HepG2 (cell line): ENCODE measurements at regions not wholly inside any gene's neighbourhood (a gene's known extent, or its start where the extent isn't known, plus 50 kb on each side); places are given as distances from the start of the nearest gene placed in this dataset.
A peak's percentile ranks its signal among the peaks of the same experiment; 100 is the strongest.

Experiments
- GABPB1 ChIP-seq: IDR thresholded peaks from 2 replicates; pipeline ENCODE4 v1.6.1; 2016; ENCODE audit warnings: mild to moderate bottlenecking, missing genetic modification reagents, moderate library complexity, missing compliant biosample characterization
- GRHL1 ChIP-seq: sonication (generic); formaldehyde crosslinking; conservative IDR thresholded peaks from 2 replicates; pipeline ENCODE4 v1.8.0; 2022; ENCODE audit warnings: missing genetic modification reagents
- IKZF5 ChIP-seq: IDR thresholded peaks from 2 replicates; pipeline ENCODE4 v1.6.1; 2018; ENCODE audit warnings: missing genetic modification reagents, mild to moderate bottlenecking, missing compliant biosample characterization
- KDM4B ChIP-seq: sonication (generic); formaldehyde crosslinking; IDR thresholded peaks from 2 replicates; pipeline ENCODE4 v1.4.0; 2020; ENCODE audit warnings: missing genetic modification reagents
- KLF9 ChIP-seq: IDR thresholded peaks from 2 replicates; pipeline ENCODE4 v1.6.1; 2016; ENCODE audit warnings: low read depth
- MIXL1 ChIP-seq: IDR thresholded peaks from 2 replicates; pipeline ENCODE4 v1.6.1; 2016
- PHB2 ChIP-seq: fragments of 450-650 bp; IDR thresholded peaks from 2 replicates; pipeline ENCODE4 v1.6.1; 2018; ENCODE audit not compliant: partially characterized antibody
- PHF5A ChIP-seq: IDR thresholded peaks from one replicate; pipeline ENCODE4 v1.6.1; 2018; ENCODE audit warnings: low read depth, missing genetic modification reagents; ENCODE audit not compliant: unreplicated experiment
- RFX1 ChIP-seq: fragments of 450-650 bp; IDR thresholded peaks from 2 replicates; pipeline ENCODE4 v1.6.1; 2017
- SP2 ChIP-seq: sonication (generic); formaldehyde crosslinking; IDR thresholded peaks from 2 replicates; pipeline ENCODE4 v1.5.1; 2020; ENCODE audit warnings: mild to moderate bottlenecking, missing genetic modification reagents
- SPEN ChIP-seq: sonication (generic); formaldehyde crosslinking; IDR thresholded peaks from 2 replicates; pipeline ENCODE4 v1.5.1; 2020; ENCODE audit warnings: low read depth, mild to moderate bottlenecking, missing genetic modification reagents
- ZNF331 ChIP-seq: sonication (generic); formaldehyde crosslinking; IDR thresholded peaks from 2 replicates; pipeline ENCODE4 v1.4.0; 2020; ENCODE audit warnings: missing genetic modification reagents
- ZNF629 ChIP-seq: sonication (generic); formaldehyde crosslinking; conservative IDR thresholded peaks from 2 replicates; pipeline ENCODE4 v1.5.0; 2020; ENCODE audit warnings: missing genetic modification reagents
- ZNF678 ChIP-seq: sonication (generic); formaldehyde crosslinking; IDR thresholded peaks from 2 replicates; pipeline ENCODE4 v1.4.0; 2020; ENCODE audit warnings: mild to moderate bottlenecking, missing genetic modification reagents
- ZNF724P ChIP-seq: sonication (generic); formaldehyde crosslinking; IDR thresholded peaks from 2 replicates; pipeline ENCODE4 v1.8.0; 2022; ENCODE audit warnings: missing genetic modification reagents, borderline replicate concordance
- ZNF816 ChIP-seq: sonication (generic); formaldehyde crosslinking; IDR thresholded peaks from 2 replicates; pipeline ENCODE4 v1.8.0; 2022; ENCODE audit warnings: missing genetic modification reagents, mild to moderate bottlenecking, borderline replicate concordance
- TF ChIP-seq, protein P1 (sequence below): sonication (generic); formaldehyde crosslinking; IDR thresholded peaks from 2 replicates; pipeline ENCODE4 v1.5.1; 2020; ENCODE audit warnings: mild to moderate bottlenecking, missing genetic modification reagents, borderline replicate concordance
- TF ChIP-seq, protein P2 (sequence below): IDR thresholded peaks from 2 replicates; pipeline ENCODE4 v1.6.1; 2012; ENCODE audit warnings: inconsistent platforms
- TF ChIP-seq, protein P3 (sequence below): sonication (generic); formaldehyde crosslinking; IDR thresholded peaks from one replicate; pipeline ENCODE4 v1.5.1; 2020; ENCODE audit warnings: mild to moderate bottlenecking, missing genetic modification reagents; ENCODE audit errors: not compliant biosample characterization

GRCh38 chr6:21451546-21452013 is 142.0 kb upstream of the SOX4 start (continued):
- TF ChIP-seq GRHL1 (CRISPR knock-in tag) (no peak), ZNF816 (no peak; the same call in 1 of the 2 replicates), RFX1 (no peak), IKZF5 (CRISPR knock-in tag) (peak; percentile 25; the same call in 1 of the 2 replicates), ZNF678 (CRISPR knock-in tag) (no peak), PHB2 (no peak), SP2 (CRISPR knock-in tag) (no peak), ZNF331 (CRISPR knock-in tag) (peak; percentile 60; the same call in 1 of the 2 replicates), KLF9 (CRISPR knock-in tag) (no peak), GABPB1 (CRISPR knock-in tag) (no peak), MIXL1 (peak; percentile 98), ZNF724P (CRISPR knock-in tag) (no peak), ZNF629 (no peak), SPEN (CRISPR knock-in tag) (no peak), KDM4B (CRISPR knock-in tag) (no peak), PHF5A (CRISPR knock-in tag) (no peak)
- TF ChIP-seq, protein P1, sequence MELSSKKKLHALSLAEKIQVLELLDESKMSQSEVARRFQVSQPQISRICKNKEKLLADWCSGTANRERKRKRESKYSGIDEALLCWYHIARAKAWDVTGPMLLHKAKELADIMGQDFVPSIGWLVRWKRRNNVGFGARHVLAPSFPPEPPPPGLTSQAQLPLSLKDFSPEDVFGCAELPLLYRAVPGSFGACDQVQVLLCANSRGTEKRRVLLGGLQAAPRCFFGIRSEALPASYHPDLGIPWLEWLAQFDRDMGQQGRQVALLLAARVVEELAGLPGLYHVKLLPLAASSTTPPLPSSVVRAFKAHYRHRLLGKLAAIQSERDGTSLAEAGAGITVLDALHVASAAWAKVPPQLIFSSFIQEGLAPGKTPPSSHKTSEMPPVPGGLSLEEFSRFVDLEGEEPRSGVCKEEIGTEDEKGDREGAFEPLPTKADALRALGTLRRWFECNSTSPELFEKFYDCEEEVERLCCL = no peak
- TF ChIP-seq, protein P2, sequence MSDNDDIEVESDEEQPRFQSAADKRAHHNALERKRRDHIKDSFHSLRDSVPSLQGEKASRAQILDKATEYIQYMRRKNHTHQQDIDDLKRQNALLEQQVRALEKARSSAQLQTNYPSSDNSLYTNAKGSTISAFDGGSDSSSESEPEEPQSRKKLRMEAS = no peak
- TF ChIP-seq, protein P3, sequence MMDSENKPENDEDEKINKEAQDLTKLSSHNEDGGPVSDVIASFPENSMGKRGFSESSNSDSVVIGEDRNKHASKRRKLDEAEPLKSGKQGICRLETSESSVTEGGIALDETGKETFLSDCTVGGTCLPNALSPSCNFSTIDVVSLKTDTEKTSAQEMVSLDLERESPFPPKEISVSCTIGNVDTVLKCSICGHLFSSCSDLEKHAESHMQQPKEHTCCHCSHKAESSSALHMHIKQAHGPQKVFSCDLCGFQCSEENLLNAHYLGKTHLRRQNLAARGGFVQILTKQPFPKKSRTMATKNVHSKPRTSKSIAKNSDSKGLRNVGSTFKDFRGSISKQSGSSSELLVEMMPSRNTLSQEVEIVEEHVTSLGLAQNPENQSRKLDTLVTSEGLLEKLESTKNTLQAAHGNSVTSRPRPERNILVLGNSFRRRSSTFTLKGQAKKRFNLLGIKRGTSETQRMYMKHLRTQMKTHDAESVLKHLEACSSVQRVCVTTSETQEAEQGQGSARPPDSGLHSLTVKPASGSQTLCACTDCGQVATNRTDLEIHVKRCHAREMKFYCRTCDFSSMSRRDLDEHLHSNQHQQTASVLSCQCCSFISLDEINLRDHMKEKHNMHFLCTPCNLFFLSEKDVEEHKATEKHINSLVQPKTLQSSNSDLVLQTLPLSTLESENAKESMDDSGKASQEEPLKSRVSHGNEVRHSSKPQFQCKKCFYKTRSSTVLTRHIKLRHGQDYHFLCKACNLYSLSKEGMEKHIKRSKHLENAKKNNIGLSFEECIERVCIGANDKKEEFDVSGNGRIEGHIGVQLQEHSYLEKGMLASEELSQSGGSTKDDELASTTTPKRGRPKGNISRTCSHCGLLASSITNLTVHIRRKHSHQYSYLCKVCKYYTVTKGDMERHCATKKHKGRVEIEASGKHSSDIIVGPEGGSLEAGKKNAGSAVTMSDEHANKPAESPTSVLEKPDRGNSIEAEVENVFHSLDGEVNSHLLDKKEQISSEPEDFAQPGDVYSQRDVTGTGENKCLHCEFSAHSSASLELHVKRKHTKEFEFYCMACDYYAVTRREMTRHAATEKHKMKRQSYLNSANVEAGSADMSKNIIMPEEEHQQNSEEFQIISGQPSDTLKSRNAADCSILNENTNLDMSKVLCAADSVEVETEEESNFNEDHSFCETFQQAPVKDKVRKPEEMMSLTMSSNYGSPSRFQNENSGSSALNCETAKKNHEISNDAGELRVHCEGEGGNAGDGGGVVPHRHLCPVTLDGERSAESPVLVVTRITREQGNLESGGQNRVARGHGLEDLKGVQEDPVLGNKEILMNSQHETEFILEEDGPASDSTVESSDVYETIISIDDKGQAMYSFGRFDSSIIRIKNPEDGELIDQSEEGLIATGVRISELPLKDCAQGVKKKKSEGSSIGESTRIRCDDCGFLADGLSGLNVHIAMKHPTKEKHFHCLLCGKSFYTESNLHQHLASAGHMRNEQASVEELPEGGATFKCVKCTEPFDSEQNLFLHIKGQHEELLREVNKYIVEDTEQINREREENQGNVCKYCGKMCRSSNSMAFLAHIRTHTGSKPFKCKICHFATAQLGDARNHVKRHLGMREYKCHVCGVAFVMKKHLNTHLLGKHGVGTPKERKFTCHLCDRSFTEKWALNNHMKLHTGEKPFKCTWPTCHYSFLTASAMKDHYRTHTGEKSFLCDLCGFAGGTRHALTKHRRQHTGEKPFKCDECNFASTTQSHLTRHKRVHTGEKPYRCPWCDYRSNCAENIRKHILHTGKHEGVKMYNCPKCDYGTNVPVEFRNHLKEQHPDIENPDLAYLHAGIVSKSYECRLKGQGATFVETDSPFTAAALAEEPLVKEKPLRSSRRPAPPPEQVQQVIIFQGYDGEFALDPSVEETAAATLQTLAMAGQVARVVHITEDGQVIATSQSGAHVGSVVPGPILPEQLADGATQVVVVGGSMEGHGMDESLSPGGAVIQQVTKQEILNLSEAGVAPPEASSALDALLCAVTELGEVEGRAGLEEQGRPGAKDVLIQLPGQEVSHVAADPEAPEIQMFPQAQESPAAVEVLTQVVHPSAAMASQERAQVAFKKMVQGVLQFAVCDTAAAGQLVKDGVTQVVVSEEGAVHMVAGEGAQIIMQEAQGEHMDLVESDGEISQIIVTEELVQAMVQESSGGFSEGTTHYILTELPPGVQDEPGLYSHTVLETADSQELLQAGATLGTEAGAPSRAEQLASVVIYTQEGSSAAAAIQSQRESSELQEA (CRISPR knock-in tag) = no peak
